Skeletal muscle satellite cell (primary cell): ENCODE measurements at regions not wholly inside any gene's neighbourhood (a gene's known extent, or its start where the extent isn't known, plus 50 kb on each side); places are given as distances from the start of the nearest gene placed in this dataset.
"Not testable (repeated sequence)": the region's sequence is repeated elsewhere in the genome, so short reads cannot be mapped to it uniquely, and the experiment has no call there.

Experiments used
- H3K27me3 ChIP-seq: 2 replicates; pipeline ENCODE4 v1.7.0; 2013; ENCODE audit warnings: low read length; ENCODE audit not compliant: control insufficient read depth, insufficient read depth
- H3K36me3 ChIP-seq: 2 replicates; pipeline ENCODE4 v1.7.0; 2013; ENCODE audit warnings: mild to moderate bottlenecking, control low read depth, low read length; ENCODE audit not compliant: insufficient read depth
- H3K4me1 ChIP-seq: 2 replicates; pipeline ENCODE4 v1.7.0; 2013; ENCODE audit warnings: low read length; ENCODE audit not compliant: control insufficient read depth, insufficient read depth
- H3K4me2 ChIP-seq: 2 replicates; pipeline ENCODE4 v1.7.0; 2013; ENCODE audit warnings: mild to moderate bottlenecking, low read length
- H3K4me3 ChIP-seq: 2 replicates; pipeline ENCODE4 v1.7.0; 2013; ENCODE audit warnings: low read length
- H3K9ac ChIP-seq: 2 replicates; pipeline ENCODE4 v1.7.0; 2013; ENCODE audit warnings: mild to moderate bottlenecking, low read depth, low read length, moderate library complexity
- H3K9me3 ChIP-seq: replicated peaks from 2 replicates; pipeline ENCODE4 v1.7.0; 2013; ENCODE audit warnings: mild to moderate bottlenecking, control low read depth, low read length

- Histone ChIP-seq H3K27me3 (peaks cover 4% of the 10 kb centered on the region), H3K36me3 (no peaks in the 10 kb centered on the region), H3K4me1 (peaks cover 9% of the 10 kb centered on the region), H3K9me3 (no peaks in the 10 kb centered on the region), H3K4me3 (no peak overlapping the region), H3K4me2 (no peak overlapping the region), H3K9ac (no peak overlapping the region)
Measured at GRCh38 chrX:40976981-40977380, 108.3 kb upstream of the USP9X start.

GRCh38 chrX:40984962-40985361 lies 100.3 kb upstream of the USP9X start:
- Histone ChIP-seq H3K4me2 (no peak overlapping the region), H3K9me3 (no peaks in the 10 kb centered on the region), H3K27me3 (peaks cover 10% of the 10 kb centered on the region), H3K9ac (no peak overlapping the region), H3K36me3 (no peaks in the 10 kb centered on the region), H3K4me3 (no peak overlapping the region), H3K4me1 (no peaks in the 10 kb centered on the region)

- no peak overlapping the region for H3K4me3 ChIP-seq
- H3K4me2 ChIP-seq: no peak overlapping the region
- no peaks in the 10 kb centered on the region for H3K9me3 ChIP-seq
- no peaks in the 10 kb centered on the region for H3K36me3 ChIP-seq
- no peaks in the 10 kb centered on the region for H3K4me1 ChIP-seq
- peaks cover 5% of the 10 kb centered on the region for H3K27me3 ChIP-seq
- no peak overlapping the region for H3K9ac ChIP-seq
Measured at GRCh38 chrX:40987413-40987812, 97.8 kb upstream of the USP9X start.

GRCh38 chrX:40988100-40988499 lies 97.1 kb upstream of the USP9X start:
- no peak overlapping the region for H3K4me3 ChIP-seq
- H3K4me2 ChIP-seq: no peak overlapping the region
- H3K9ac ChIP-seq: no peak overlapping the region
- no peaks in the 10 kb centered on the region for H3K9me3 ChIP-seq
- H3K27me3 ChIP-seq: peaks cover 5% of the 10 kb centered on the region
- no peaks in the 10 kb centered on the region for H3K4me1 ChIP-seq
- no peaks in the 10 kb centered on the region for H3K36me3 ChIP-seq

- H3K4me1 ChIP-seq, H3K36me3 ChIP-seq, H3K4me2 ChIP-seq, H3K9me3 ChIP-seq, H3K27me3 ChIP-seq, H3K9ac ChIP-seq, H3K4me3 ChIP-seq: not testable (repeated sequence)
Measured at GRCh38 chrX:40993395-40993794, 91.8 kb upstream of the USP9X start.

GRCh38 chrX:40996886-40997530 lies 88.2 kb upstream of the USP9X start:
- H3K27me3 ChIP-seq: peaks cover 16% of the 10 kb centered on the region
- no peaks in the 10 kb centered on the region for H3K9me3 ChIP-seq
- H3K4me1 ChIP-seq: no peaks in the 10 kb centered on the region
- H3K9ac ChIP-seq: no peak overlapping the region
- no peak overlapping the region for H3K4me2 ChIP-seq
- no peaks in the 10 kb centered on the region for H3K36me3 ChIP-seq
- H3K4me3 ChIP-seq: no peak overlapping the region

GRCh38 chrX:40998123-40998522 lies 87.1 kb upstream of the USP9X start:
- Histone ChIP-seq H3K27me3 (peaks cover 25% of the 10 kb centered on the region), H3K9me3 (no peaks in the 10 kb centered on the region), H3K4me2 (no peak overlapping the region), H3K4me1 (no peaks in the 10 kb centered on the region), H3K9ac (no peak overlapping the region), H3K4me3 (no peak overlapping the region), H3K36me3 (no peaks in the 10 kb centered on the region)

- Histone ChIP-seq H3K36me3 (no peaks in the 10 kb centered on the region), H3K4me1 (no peaks in the 10 kb centered on the region), H3K9me3 (no peaks in the 10 kb centered on the region), H3K4me2 (no peak overlapping the region), H3K27me3 (peaks cover 39% of the 10 kb centered on the region), H3K4me3 (no peak overlapping the region), H3K9ac (no peak overlapping the region)
Measured at GRCh38 chrX:41001327-41001726, 83.9 kb upstream of the USP9X start.

GRCh38 chrX:41002026-41002425 lies 83.2 kb upstream of the USP9X start:
- Histone ChIP-seq H3K4me3 (no peak overlapping the region), H3K9me3 (no peaks in the 10 kb centered on the region), H3K27me3 (peaks cover 38% of the 10 kb centered on the region), H3K36me3 (no peaks in the 10 kb centered on the region), H3K4me1 (no peaks in the 10 kb centered on the region), H3K9ac (no peak overlapping the region), H3K4me2 (no peak overlapping the region)

- no peak overlapping the region for H3K4me2 ChIP-seq
- no peaks in the 10 kb centered on the region for H3K4me1 ChIP-seq
- H3K36me3 ChIP-seq: no peaks in the 10 kb centered on the region
- no peak overlapping the region for H3K9ac ChIP-seq
- peaks cover 42% of the 10 kb centered on the region for H3K27me3 ChIP-seq
- H3K9me3 ChIP-seq: no peaks in the 10 kb centered on the region
- no peak overlapping the region for H3K4me3 ChIP-seq
Measured at GRCh38 chrX:41003506-41004270, 81.6 kb upstream of the USP9X start.

GRCh38 chrX:41005445-41005992 lies 79.7 kb upstream of the USP9X start:
- H3K4me1 ChIP-seq: peaks cover 6% of the 10 kb centered on the region
- H3K9me3 ChIP-seq: no peaks in the 10 kb centered on the region
- H3K4me2 ChIP-seq: no peak overlapping the region
- peaks cover 47% of the 10 kb centered on the region for H3K27me3 ChIP-seq
- H3K36me3 ChIP-seq: no peaks in the 10 kb centered on the region
- H3K4me3 ChIP-seq: no peak overlapping the region
- no peak overlapping the region for H3K9ac ChIP-seq
